Mesenchymal stem cell (in vitro differentiated cells and primary cell): ENCODE measurements at regions not wholly inside any gene's neighbourhood (a gene's known extent, or its start where the extent isn't known, plus 50 kb on each side); places are given as distances from the start of the nearest gene placed in this dataset.

Experiments
- DNase-seq: peaks from one replicate; pipeline ENCODE4 v3.0.0-alpha.2; 2013
- H2AFZ ChIP-seq: one replicate; pipeline ENCODE4 v1.6.1; 2013; ENCODE audit warnings: low read depth, mild to moderate bottlenecking, control low read depth, inconsistent platforms, low read length, moderate library complexity
- H2AK5ac ChIP-seq: 2 replicates; pipeline ENCODE4 v1.6.1; 2013; ENCODE audit warnings: low read length, moderate library complexity, mild to moderate bottlenecking, inconsistent platforms; ENCODE audit not compliant: severe bottlenecking
- H2BK120ac ChIP-seq: one replicate; pipeline ENCODE4 v1.6.1; 2013; ENCODE audit warnings: low read depth, mild to moderate bottlenecking, inconsistent platforms, low read length, moderate library complexity
- H2BK12ac ChIP-seq, 2 experiments: one replicate each; pipeline ENCODE4 v1.6.1; 2013; ENCODE audit warnings: inconsistent platforms in 2 of 2, low read length in 2 of 2, mild to moderate bottlenecking in 2 of 2, moderate library complexity in 2 of 2, control low read depth in 1 of 2
- H2BK15ac ChIP-seq: one replicate; pipeline ENCODE4 v1.6.1; 2013; ENCODE audit warnings: mild to moderate bottlenecking, low read depth, inconsistent platforms; ENCODE audit not compliant: poor library complexity, severe bottlenecking
- H2BK5ac ChIP-seq: 2 replicates; pipeline ENCODE4 v1.6.1; 2013; ENCODE audit warnings: low read depth, mild to moderate bottlenecking, low read length, control low read depth, inconsistent platforms; ENCODE audit not compliant: poor library complexity, severe bottlenecking
- H3K14ac ChIP-seq, 2 experiments: one replicate each; pipeline ENCODE4 v1.6.1; 2013; ENCODE audit warnings: inconsistent platforms in 2 of 2, low read length in 2 of 2, control low read depth in 1 of 2, mild to moderate bottlenecking in 1 of 2, moderate library complexity in 1 of 2
- H3K18ac ChIP-seq, 2 experiments: one replicate each; pipeline ENCODE4 v1.6.1; 2013; ENCODE audit warnings: inconsistent platforms in 2 of 2, low read length in 2 of 2, control low read depth in 1 of 2, low read depth in 1 of 2, mild to moderate bottlenecking in 1 of 2
- H3K23ac ChIP-seq, 2 experiments: one replicate each; pipeline ENCODE4 v1.6.1; 2013; ENCODE audit warnings: inconsistent platforms in 2 of 2, low read length in 2 of 2, mild to moderate bottlenecking in 2 of 2, moderate library complexity in 2 of 2, control low read depth in 1 of 2
- H3K27ac ChIP-seq: 2 replicates; pipeline ENCODE4 v1.5.1; 2013; ENCODE audit warnings: mild to moderate bottlenecking, moderate library complexity, low read length, control low read depth, inconsistent platforms; ENCODE audit not compliant: poor library complexity, severe bottlenecking
- H3K27me3 ChIP-seq, 2 experiments: 2 replicates each; pipeline versions ENCODE4 v1.6.1 to v1.7.0; 2013; ENCODE audit warnings: low read length in 2 of 2, mild to moderate bottlenecking in 2 of 2, moderate library complexity in 2 of 2, control low read depth in 1 of 2, inconsistent platforms in 1 of 2; ENCODE audit not compliant: control insufficient read depth in 1 of 2, insufficient read depth in 1 of 2
- H3K36me3 ChIP-seq, 2 experiments: 2 replicates each; pipeline versions ENCODE4 v1.6.1 to v1.7.0; 2013; ENCODE audit warnings: low read length in 2 of 2, control low read depth in 1 of 2, inconsistent platforms in 1 of 2, low read depth in 1 of 2, mild to moderate bottlenecking in 1 of 2; ENCODE audit not compliant: insufficient read depth in 2 of 2, control insufficient read depth in 1 of 2
- H3K4ac ChIP-seq, 2 experiments: one replicate each; pipeline ENCODE4 v1.6.1; 2013; ENCODE audit warnings: inconsistent platforms in 2 of 2, low read length in 2 of 2, mild to moderate bottlenecking in 2 of 2, moderate library complexity in 2 of 2, control low read depth in 1 of 2, low read depth in 1 of 2
- H3K4me1 ChIP-seq: 2 replicates; pipeline ENCODE4 v1.6.1; 2013; ENCODE audit warnings: low read depth, low read length, control low read depth; ENCODE audit not compliant: control insufficient read depth, insufficient read depth
- H3K4me2 ChIP-seq: 2 replicates; pipeline ENCODE4 v1.6.1; 2013; ENCODE audit warnings: low read length, mild to moderate bottlenecking, inconsistent platforms; ENCODE audit not compliant: poor library complexity, severe bottlenecking
- H3K4me3 ChIP-seq, 2 experiments: 2 replicates each; pipeline versions ENCODE4 v1.5.1 to v1.7.0; 2013; ENCODE audit warnings: low read length in 2 of 2, mild to moderate bottlenecking in 2 of 2, control low read depth in 1 of 2, low read depth in 1 of 2; ENCODE audit not compliant: insufficient read depth in 1 of 2
- H3K79me1 ChIP-seq: replicated peaks from 2 replicates; pipeline ENCODE4 v1.6.1; 2013; ENCODE audit warnings: mild to moderate bottlenecking, control low read depth, low read length, inconsistent platforms; ENCODE audit not compliant: poor library complexity, severe bottlenecking
- H3K9ac ChIP-seq: 2 replicates; pipeline ENCODE4 v1.7.0; 2013; ENCODE audit warnings: mild to moderate bottlenecking, low read length, moderate library complexity
- H3K9me3 ChIP-seq: 2 replicates; pipeline ENCODE4 v1.7.0; 2013; ENCODE audit warnings: mild to moderate bottlenecking, low read length; ENCODE audit not compliant: control insufficient read depth
- H4K8ac ChIP-seq: one replicate; pipeline ENCODE4 v1.6.1; 2013; ENCODE audit warnings: inconsistent platforms, mild to moderate bottlenecking, low read length, moderate library complexity
- H4K91ac ChIP-seq: one replicate; pipeline ENCODE4 v1.6.1; 2013; ENCODE audit warnings: mild to moderate bottlenecking, low read length, inconsistent platforms
- WGBS: methylation state at CpG from one replicate; pipeline ENCODE4 v1.1.7; 2013; ENCODE audit warnings: mixed read lengths; 5-methylcytosine and 5-hydroxymethylcytosine counted together

DNA sequence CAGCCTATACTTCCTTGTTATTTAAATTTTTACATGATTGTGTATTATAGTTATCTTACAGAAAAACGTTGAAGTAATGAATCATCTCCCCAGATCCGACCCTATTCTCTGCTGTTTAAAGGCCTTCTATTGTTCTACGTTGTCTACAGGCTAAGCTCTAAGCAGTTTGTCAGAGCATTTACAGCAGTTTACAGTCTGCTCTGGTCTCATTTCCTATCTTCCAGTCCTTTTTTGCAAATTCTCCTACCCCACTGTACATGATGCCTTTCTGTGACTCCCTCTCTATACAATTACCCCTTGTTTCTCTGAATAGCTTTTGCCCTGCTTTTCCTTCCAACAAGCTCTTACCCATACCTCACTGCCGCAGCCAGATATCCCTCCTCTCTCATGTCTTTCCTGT is 319.2 kb upstream of the FMN2 start:
- Histone ChIP-seq H3K79me1 (no peaks in the 10 kb centered on the region), H3K9me3 (no peaks in the 10 kb centered on the region), H3K27ac (no peak overlapping the region), H3K4ac (no peak overlapping the region), H3K18ac (no peak overlapping the region), H3K4me1 (no peaks in the 10 kb centered on the region), H2BK120ac (no peak overlapping the region), H2BK15ac (no peak overlapping the region), H3K14ac (no peak overlapping the region), H2BK12ac (no peak overlapping the region), H3K27me3 (no peaks in the 10 kb centered on the region), H4K8ac (no peak overlapping the region), H2BK5ac (no peak overlapping the region), H2AFZ (no peak overlapping the region), H4K91ac (no peak overlapping the region), H2AK5ac (no peak overlapping the region), H3K36me3 (no peaks in the 10 kb centered on the region), H3K4me3 (no peak overlapping the region), H3K23ac (no peak overlapping the region), H3K4me2 (no peak overlapping the region), H3K9ac (no peak overlapping the region)
- no peak for DNase-seq
- 82% methylated on average over 4 of the region's 4 CpGs for WGBS

DNA sequence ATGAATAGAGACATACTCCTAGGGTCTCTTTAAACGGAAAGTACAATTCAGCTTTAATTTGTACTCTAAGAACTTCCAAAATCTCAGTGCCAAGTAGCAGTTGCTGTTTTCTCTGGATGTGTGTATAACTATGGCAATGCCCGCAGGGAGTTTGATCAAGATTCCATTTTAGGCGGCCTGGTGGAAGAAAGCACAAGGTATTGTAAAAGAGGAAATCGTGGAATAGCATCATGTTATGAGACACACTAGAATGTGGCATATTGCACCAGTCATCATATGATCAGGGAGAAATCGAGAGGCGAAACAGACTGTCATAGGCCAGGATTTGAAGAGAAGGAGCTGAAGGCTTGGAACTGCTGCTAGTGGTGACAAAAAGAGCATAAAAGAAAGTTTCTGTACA is 316.2 kb upstream of the FMN2 start:
- no peak for DNase-seq
- 83% methylated on average over 6 of the region's 6 CpGs for WGBS

DNA sequence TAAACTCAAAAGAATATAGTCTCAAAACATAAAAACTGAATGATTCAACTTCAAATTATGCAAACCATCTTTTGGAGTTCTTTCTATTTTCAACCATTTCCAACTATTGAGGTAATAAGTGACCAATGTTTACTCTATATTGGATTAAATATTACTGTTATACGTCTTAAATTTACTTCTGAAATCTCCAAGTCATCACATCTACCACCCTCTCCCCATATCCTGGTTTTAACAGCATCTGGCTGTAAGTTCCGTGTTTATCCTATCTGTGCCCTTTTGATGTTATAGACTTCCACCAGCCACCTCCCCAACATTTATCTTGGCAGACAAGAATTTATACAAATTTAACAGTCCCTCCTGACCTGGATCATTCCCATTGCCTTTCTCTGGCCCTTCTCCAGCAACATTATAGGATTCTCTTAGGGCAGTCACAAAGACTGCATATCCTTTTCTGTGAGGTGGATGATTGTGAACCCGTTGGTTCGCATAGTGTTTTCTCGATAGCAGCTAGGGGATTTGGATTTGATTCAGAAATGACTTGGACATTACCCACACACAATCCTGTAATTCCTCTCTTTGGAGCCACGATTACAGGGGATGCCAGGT is 313.4 kb upstream of the FMN2 start:
- H3K4me3 ChIP-seq, result no peak overlapping the region
- H2BK15ac ChIP-seq, result no peak overlapping the region
- no peak for DNase-seq
- no peak overlapping the region for H3K14ac ChIP-seq
- H2BK120ac ChIP-seq, result no peak overlapping the region
- H3K4me2 ChIP-seq, result no peak overlapping the region
- no peak overlapping the region for H3K18ac ChIP-seq
- no peak overlapping the region for H2AK5ac ChIP-seq
- no peaks in the 10 kb centered on the region for H3K9me3 ChIP-seq
- no peak overlapping the region for H2AFZ ChIP-seq
- peak overlapping the region; percentile 49 for H3K27ac ChIP-seq
- 68% methylated on average over 6 of the region's 6 CpGs for WGBS
- H2BK12ac ChIP-seq, result no peak overlapping the region
- no peaks in the 10 kb centered on the region for H3K27me3 ChIP-seq
- H4K91ac ChIP-seq, result no peak overlapping the region
- H3K4me1 ChIP-seq, result no peaks in the 10 kb centered on the region
- H3K4ac ChIP-seq, result no peak overlapping the region
- H3K23ac ChIP-seq, result no peak overlapping the region
- no peak overlapping the region for H2BK5ac ChIP-seq
- H4K8ac ChIP-seq, result no peak overlapping the region
- no peaks in the 10 kb centered on the region for H3K79me1 ChIP-seq
- H3K36me3 ChIP-seq, result no peaks in the 10 kb centered on the region
- H3K9ac ChIP-seq, result no peak overlapping the region

More for the DNA sequence above, 316.2 kb upstream of the FMN2 start:
- Histone ChIP-seq H3K4me3 (no peak overlapping the region), H2AFZ (no peak overlapping the region), H3K4me2 (no peak overlapping the region), H3K23ac (no peak overlapping the region), H2BK15ac (no peak overlapping the region), H3K4ac (no peak overlapping the region), H3K18ac (no peak overlapping the region), H3K79me1 (no peaks in the 10 kb centered on the region), H3K4me1 (no peaks in the 10 kb centered on the region), H2BK120ac (no peak overlapping the region), H2AK5ac (no peak overlapping the region), H4K8ac (no peak overlapping the region), H2BK5ac (no peak overlapping the region), H3K27ac (no peak overlapping the region), H3K14ac (no peak overlapping the region), H3K36me3 (no peaks in the 10 kb centered on the region), H3K9me3 (no peaks in the 10 kb centered on the region), H3K9ac (no peak overlapping the region), H4K91ac (no peak overlapping the region), H2BK12ac (no peak overlapping the region), H3K27me3 (no peaks in the 10 kb centered on the region)

DNA sequence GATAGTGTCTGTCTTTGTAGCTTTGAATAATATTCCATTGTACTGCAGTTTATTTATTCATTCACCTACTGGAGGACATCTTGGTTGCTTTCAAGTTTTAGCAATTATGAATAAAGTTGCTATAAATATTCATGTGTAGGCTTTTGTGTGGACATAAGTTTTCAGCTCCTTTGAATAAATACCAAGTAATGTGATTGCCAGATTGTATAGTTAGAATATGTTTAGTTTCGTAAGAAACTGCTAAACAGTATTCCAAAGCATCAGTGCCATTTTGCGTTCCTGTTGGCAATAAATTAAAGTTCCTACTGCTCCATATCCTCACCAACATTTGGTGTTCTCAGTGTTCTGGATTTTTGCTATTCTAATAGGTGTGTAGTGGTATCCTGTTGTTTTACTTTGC is 311.7 kb upstream of the FMN2 start:
- Histone ChIP-seq H3K36me3 (no peaks in the 10 kb centered on the region), H2BK15ac (no peak overlapping the region), H3K9ac (no peak overlapping the region), H3K4me1 (no peaks in the 10 kb centered on the region), H3K79me1 (no peaks in the 10 kb centered on the region), H3K4me3 (no peak overlapping the region), H3K27me3 (no peaks in the 10 kb centered on the region), H3K9me3 (no peaks in the 10 kb centered on the region), H3K23ac (no peak overlapping the region), H3K27ac (no peak overlapping the region), H2BK12ac (no peak overlapping the region), H4K8ac (no peak overlapping the region), H2BK5ac (no peak overlapping the region), H2AFZ (no peak overlapping the region), H3K4ac (no peak overlapping the region), H2AK5ac (no peak overlapping the region), H3K18ac (no peak overlapping the region), H3K14ac (no peak overlapping the region), H2BK120ac (no peak overlapping the region), H3K4me2 (no peak overlapping the region), H4K91ac (no peak overlapping the region)
- no CpG with 5 or more reads among the region's 2 CpGs for WGBS
- no peak for DNase-seq
